Vagina (tissue), 2 donors: ENCODE measurements at regions not wholly inside any gene's neighbourhood (a gene's known extent, or its start where the extent isn't known, plus 50 kb on each side); places are given as distances from the start of the nearest gene placed in this dataset.

Source experiments
- POLR2A ChIP-seq, 2 donors: fragments of 450-650 bp; IDR thresholded peaks; one replicate each; pipeline ENCODE4 v1.6.1; 2017; ENCODE audit warnings: antibody characterized with exemption in 2 of 2, mild to moderate bottlenecking in 2 of 2, moderate library complexity in 2 of 2
- TF ChIP-seq, protein P1 (sequence below), 3 experiments: fragments of 450-650 bp in 2 of 3; fragments of 200-600 bp in 1 of 3; sonication (generic) in 1 of 3; IDR thresholded peaks; one replicate each; pipeline ENCODE4 v1.5.1; 2017 to 2019; ENCODE audit warnings: antibody characterized with exemption in 3 of 3, mild to moderate bottlenecking in 2 of 3, moderate library complexity in 2 of 3

DNA sequence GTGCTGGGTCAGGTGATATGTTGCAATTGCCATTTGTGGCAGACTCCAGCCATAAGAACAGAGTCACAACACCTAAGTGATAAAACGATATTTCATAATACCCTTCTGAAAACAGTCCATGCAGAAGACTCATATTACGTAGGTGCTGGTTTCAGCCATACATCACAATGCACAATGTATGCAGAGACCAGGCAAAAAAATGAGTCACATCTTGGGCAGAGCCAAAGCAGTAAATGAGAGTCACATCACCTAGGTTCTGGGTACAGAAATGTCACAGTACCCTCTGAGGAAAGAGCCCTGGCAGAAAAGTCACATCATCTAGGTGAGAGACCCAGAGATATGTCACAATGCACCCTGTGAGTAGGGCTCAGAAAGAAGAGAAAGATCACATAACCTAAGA, 125.2 kb upstream of the ZNF91 start:
- TF ChIP-seq, protein P1, sequence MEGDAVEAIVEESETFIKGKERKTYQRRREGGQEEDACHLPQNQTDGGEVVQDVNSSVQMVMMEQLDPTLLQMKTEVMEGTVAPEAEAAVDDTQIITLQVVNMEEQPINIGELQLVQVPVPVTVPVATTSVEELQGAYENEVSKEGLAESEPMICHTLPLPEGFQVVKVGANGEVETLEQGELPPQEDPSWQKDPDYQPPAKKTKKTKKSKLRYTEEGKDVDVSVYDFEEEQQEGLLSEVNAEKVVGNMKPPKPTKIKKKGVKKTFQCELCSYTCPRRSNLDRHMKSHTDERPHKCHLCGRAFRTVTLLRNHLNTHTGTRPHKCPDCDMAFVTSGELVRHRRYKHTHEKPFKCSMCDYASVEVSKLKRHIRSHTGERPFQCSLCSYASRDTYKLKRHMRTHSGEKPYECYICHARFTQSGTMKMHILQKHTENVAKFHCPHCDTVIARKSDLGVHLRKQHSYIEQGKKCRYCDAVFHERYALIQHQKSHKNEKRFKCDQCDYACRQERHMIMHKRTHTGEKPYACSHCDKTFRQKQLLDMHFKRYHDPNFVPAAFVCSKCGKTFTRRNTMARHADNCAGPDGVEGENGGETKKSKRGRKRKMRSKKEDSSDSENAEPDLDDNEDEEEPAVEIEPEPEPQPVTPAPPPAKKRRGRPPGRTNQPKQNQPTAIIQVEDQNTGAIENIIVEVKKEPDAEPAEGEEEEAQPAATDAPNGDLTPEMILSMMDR (IDR thresholded peaks at IDR 0.05), result no peak
- no peak for TF ChIP-seq POLR2A (IDR thresholded peaks at IDR 0.05)
